HL-60 (cell line): ENCODE measurements at regions not wholly inside any gene's neighbourhood (a gene's known extent, or its start where the extent isn't known, plus 50 kb on each side); places are given as distances from the start of the nearest gene placed in this dataset.

ENCODE experiments used
- CTCF ChIP-seq: IDR thresholded peaks from one replicate; pipeline ENCODE4 v1.5.1; 2011; ENCODE audit warnings: low read length, control low read depth, inconsistent platforms; ENCODE audit not compliant: insufficient read depth
- GABPA ChIP-seq: IDR thresholded peaks from 2 replicates; pipeline ENCODE4 v1.6.1; 2012; ENCODE audit warnings: low read depth
- POLR2AphosphoS5 ChIP-seq: IDR thresholded peaks from 2 replicates; pipeline ENCODE4 v1.6.1; 2012; ENCODE audit warnings: low read depth

GRCh38 chr17:63024716-63025115, 58.7 kb downstream of the TANC2 start:
- TF ChIP-seq CTCF (no peak), GABPA (no peak), POLR2AphosphoS5 (no peak)
